HG03060 (cell line): ENCODE measurements at regions not wholly inside any gene's neighbourhood (a gene's known extent, or its start where the extent isn't known, plus 50 kb on each side); places are given as distances from the start of the nearest gene placed in this dataset.

ENCODE experiments used
- ATAC-seq: cut with Tn5 transposase; IDR thresholded peaks from one replicate; pipeline ENCODE4 v1.9.1; 2021; ENCODE audit warnings: low read depth, moderate number of reproducible peaks; ENCODE audit not compliant: unreplicated experiment

DNA sequence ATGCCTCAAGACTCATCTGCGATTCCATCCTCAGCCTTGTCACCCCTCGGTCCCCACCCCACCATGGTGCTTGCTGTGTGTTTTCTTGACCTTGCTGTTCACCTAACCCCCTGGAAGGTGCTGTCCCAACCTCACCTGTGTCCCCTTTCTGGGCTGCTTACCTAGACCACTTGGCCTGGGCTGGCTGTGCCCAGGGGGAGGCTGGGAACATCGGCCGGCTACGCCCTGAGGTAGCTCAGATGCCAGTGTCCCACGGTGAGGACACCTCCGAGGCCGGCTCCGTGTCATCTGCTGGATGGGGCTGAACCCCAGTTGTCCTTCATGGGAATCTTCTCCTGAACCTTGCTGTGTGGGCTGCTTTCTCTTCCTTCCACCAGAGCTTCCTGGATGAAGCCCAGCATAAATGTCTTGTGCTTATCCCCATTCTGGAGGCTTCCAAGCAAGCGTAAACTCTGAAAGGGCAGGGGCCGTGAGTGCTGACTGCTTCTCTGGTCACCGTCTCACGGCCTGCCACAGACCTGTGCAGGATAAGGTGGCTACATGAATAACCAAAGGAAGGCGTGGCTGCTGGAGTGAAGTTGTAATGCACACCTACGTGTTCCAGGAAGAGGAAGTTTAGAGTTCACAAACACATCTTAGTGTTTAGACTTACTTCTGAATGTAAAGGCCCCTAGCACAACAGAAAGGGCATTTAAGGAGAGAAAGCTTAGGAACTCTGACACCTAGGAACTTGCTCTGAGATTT, 724.3 kb downstream of the TBC1D22A start:
- no peak for ATAC-seq

DNA sequence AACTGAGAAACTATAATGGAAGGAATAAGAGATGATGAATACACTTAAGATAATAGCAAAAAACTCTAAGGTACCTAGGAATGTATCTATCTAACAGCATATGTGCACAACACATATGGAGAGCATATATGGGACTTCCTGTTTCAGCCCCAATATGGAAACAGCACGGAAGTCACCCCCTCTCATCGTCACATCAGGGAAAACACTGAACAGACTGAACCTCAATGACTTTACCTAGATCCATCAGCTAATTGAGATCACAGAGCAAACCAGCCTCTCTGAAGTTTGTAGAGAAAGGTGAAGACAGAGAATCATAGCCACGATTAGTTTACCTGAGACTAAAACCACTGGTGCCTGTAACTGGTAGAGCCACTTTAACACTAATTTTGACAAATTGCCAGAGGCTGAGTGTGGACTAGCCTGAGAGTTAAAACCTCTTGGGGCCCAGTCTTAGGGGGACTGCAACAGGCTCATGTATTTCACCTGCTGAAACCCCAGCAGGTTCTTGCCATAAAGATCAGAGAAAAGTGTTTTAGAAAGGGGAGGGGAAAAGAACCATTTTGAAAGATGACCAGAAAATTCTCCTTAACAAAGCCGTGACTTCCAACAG, 722.6 kb downstream of the TBC1D22A start:
- ATAC-seq, result no peak

DNA sequence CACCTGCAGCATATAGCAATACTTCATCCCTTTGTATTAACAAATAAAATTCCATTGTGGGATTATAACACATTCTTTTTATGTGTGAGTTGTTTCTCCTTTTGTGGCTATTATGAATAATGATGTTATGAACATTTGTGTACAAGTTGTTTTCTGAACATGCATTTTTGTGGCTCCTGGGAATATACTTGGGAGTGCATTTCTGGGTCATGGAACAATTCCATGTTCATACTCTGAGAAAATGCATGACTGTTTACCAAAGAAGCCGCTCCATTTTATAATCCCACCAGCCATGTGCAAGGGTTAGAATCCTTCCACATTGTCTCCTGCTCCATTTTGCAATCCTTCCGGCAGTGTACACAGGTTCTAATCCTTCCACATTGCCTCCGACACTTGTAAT, 713.8 kb downstream of the TBC1D22A start:
- ATAC-seq, result no peak

DNA sequence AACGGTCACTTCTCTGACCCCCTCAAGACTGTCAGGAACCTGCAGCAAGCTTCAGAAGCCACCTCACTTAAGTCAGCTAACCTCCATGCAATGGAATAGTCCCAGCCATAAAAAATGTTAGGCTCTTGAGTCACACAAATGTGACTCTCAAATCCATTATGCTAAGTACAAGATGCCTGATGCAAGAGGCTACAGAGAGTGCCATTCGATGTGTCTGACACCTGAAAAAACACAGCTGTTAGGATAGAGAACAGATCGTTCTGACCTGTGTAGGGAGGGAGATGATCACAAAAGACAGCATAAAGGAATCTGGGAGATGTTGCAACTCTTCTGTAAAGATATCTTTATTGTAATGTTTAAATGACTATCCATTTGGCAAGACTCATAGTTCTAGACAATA, 712.4 kb downstream of the TBC1D22A start:
- ATAC-seq, result no peak

DNA sequence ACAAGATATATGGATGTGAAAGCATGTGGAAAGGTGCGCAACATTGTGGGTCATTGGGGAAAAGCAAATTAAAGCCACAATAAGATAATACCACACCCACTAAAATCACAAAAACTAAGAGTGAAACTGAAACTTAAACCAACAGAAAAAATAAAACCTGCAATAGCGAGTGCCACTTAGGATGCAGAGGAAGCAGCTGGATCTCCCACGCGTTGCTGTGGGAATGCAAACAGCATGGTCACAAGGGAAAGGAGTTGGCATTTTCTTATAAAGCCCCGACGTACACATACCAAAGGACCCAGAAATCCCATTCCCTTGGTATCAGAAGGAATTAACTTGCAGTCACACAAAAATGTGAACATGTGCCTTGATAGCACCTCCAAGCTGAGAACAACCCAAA, 712.0 kb downstream of the TBC1D22A start:
- no peak for ATAC-seq

DNA sequence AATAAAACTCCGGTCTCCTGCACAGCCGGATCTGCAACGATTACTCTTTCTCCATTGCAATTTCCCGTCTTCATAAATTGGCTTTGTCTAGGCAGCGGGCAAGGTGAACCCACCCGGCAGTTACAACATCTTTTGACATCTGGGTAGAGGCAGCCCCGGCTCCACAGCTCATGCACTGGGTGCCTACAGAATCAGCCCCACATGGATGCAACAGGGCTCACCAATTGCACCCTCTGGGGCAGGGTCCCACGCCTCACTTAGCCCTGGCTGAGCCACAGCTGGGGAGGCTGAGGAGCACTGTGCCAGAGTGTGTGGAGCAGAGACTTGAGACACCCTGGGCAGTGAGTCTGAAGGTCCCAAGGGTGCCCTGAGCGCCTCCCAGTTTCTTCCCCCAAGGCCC, 710.2 kb downstream of the TBC1D22A start:
- no peak for ATAC-seq

DNA sequence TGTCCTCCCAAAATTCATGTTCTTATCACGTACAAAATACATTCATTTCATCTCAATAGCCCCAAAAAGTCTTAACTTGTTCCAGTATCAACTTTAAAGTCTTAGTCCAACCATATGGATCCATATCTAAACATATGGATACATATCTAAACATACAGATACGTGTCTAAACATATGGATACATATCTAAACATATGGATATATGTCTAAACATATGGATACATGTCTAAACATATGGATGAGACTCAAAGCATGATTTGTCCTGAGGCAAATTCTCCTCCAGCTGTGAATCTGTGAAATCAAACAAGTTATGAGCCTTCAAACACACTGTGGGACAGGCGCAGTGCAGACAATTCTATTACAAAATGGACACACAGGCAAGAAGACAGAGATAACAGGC, 709.0 kb downstream of the TBC1D22A start:
- no peak for ATAC-seq

DNA sequence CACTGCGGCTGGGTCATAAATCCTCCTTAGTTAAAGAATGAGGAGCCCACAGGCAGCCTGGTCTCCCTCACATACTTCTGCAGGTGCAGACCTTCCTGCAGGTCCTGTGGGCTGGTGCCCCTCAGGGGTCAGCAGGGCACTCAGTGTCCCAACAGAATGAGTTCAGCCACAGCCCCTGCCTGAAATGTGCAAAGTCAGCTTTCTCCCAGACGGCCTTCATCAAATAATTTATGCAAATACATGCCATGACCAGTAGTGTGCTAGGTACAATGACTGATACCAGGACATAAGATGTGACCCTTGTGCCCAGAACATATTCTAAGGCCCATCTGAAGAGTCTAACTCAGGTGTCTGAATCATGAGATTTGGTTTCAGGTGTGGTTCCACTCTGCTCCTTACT, 703.4 kb downstream of the TBC1D22A start:
- ATAC-seq, result no peak

DNA sequence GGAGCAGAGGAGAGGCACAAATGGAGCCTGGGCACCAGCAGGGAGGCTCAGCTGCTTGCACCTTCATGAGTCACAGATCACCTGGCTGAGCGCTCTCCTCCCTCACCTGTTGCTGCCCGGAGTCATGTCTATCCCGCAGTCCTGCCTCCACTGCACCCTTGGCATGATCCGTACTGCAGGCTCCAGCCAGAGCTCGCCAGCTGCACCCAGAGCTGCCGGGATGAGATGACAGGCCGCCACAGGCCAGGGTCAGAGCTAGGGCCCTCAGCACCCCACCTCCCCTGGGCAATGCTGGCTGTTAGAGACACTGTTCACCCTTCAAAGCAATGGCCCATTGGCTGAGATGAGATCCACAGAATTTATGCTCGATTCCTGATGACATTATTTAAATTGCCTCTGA, 702.8 kb downstream of the TBC1D22A start:
- no peak for ATAC-seq

DNA sequence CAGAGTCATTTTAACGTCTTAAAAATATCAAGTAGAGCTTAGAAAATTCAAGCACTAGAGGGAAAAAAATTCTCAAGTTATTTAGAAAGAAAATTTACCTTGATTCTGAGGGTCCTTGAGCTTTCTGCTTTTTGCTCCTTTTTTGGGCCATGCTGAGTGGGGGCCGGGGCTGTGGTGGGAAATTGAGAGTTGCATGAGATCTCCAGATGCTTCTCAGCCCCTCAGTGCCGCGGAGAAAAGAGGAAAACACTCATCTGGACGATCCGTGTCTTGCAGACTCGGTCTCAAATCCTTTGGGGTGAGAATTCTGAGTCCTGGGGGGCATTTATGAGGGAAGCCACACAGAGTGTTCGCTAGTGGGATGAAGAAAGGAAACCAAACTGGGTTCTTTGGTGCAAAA, 700.8 kb downstream of the TBC1D22A start:
- ATAC-seq, result no peak

DNA sequence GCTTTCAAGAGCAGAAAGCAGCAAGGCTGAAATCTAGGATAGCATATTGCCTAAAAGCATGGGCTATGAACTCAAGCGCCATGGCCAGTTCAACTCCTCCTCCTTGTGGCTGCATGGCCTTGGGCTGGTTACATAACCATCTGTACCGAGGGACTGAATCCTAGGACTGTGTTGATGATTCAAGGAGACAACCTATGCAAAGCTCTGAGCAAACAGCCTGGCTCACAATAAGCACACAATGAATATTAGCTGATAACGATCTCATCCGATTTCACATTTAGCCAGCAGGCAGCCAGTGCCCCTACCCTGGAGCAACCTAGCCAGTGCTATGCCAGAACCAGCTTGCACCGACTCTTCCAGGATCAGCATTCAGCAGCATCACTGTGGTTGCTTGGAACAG, 698.4 kb downstream of the TBC1D22A start:
- ATAC-seq, result no peak

DNA sequence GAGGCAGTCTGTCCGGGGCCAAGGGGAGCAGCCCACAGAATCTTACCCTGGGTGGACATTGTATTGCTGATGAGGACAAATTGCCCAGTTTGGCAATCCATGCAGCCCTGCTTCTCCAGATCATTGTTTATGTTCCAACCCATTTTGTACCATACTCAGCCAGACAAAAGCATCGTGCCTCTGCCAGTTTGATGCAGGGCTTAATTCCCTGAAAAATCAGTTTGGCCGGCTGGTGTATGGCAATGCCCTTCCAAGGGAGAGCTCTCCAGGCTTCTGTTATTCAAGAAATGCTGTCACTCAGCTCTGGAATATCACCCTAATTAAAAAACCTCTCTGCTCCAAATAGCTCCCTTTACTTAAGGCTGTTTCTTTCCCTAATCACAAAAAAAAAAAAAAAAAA, 697.7 kb downstream of the TBC1D22A start:
- ATAC-seq, result no peak

DNA sequence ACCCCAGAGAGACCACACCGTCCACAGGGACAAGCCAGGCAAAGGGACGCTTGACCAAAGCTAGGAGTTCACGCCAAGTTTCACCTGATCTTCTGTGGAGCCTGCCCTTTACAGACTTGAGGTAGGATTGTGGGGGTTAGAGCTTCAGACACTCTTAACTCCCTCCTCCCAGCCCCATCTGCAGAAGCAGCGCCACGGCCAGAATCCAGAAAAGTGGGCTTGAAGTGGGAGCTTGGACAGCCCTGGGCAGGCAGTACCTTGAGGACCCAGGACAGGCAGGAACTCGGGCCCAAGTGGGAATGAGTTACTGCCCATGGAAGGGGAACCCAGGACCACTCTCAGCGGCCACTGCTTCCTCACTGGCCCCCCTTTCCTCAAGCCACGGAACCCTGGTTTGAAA, 695.9 kb downstream of the TBC1D22A start:
- ATAC-seq, result no peak

DNA sequence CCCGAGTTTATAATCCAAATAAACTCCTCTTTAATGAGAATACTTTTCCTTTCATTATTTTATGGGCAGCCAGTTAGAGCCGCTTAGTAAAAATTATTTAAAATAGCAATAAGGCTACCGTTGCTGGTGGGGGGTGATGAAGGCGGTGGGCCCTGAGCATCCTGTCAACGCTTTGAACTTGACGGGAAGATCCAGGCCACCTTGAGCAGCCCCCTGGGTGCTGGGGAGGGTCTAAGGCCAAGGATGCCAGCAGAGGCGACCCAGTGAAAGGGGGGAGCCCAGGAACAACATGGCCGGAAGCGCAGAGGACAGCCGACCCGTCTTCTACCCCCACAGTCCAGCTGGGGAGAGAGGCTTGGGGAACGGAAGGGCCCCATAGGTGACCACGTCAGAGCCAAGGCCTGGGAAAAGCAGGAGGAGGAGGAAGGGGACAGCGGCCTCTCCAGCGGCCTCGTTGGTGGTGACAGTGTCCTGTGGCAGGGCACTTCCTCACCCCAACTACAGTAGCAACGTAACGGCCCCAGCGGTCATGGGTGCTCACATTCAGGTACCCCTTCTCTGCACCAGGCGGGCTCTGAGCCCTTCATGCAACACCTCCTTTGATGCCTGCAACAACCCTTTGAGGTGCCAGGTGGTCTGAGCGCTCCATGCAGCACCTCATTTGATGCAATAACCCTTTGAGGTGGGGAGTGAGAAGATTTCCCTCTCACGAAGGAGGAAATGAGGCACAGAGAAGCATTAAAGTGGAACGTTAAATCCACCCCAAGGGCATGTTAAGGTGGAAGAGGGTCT, 695.3 kb downstream of the TBC1D22A start:
- ATAC-seq, result no peak

DNA sequence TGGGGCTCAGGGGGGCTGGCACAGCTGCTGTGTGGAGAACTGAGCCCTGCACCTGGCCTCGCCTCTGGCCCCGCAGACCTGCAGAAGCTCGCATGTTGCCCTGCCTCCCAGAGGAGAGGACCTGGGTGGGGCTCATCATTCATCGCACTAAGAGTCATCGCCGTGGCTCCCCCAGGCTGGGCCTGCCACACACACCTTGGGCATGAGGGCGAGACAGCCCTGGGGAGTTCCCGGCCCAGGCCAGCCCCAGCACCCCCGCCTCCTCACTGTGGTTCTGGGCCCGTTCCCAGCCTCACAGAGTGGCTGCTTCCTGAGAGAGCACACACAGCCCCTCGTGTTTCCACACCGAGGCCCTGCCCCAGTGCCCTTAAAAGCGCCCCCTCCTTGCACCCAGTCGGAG, 694.6 kb downstream of the TBC1D22A start:
- no peak for ATAC-seq

DNA sequence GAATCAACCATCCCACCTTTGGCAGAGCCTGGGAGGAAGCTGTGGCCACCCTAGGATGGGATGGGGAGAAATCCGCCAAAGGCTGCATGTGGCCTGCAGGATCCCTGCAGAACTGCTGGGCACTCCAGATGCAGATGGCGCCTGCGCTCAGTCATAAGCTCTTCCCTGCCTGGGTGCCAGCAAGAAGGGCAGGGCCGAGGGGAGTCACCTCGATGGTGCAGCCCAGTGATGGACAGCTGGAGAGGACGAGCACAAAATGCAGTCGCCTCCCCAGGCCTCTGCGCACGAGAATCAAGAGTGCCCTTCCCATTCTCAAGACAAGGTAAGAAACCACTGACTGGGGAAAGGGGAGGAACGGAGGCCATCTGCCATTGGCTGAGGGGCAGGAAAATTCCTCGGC, 693.6 kb downstream of the TBC1D22A start:
- no peak for ATAC-seq

DNA sequence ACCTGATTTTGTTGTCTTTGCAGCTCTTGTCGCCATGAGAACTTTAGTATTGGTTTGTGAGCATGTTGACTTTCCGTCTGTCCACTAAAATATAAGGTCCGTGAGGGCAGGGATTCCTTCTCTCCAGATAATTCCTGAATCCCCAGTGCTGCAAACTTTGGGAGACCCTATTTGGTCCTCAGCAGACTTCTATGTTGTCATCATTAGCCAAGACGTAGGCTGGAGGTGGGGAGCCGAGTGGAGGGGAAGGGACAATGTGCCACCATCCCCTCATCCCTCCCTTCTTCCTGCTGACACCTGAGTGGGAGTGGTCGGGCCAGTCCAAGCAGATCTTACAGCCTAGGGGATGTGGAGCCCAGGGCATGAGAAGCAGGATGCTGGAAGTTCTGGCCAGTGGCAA, 690.6 kb downstream of the TBC1D22A start:
- no peak for ATAC-seq

DNA sequence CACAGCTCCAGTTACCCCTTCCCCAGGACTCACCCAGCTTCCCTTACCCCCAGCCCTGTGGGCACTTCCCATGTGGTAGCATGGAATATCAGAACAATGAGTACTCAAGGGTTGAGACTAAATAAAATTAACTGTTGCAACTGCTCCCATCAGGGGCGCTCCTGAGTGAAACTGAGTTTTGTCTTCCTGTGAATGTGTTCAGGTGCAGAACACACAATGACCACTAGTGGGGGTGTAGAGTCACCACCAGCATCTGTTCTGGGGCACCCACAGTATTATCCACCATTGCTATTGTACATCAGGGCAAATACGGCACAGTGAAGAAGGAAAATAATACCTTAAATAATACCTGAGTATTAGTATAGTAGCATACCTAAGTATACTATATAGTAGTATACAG, 689.7 kb downstream of the TBC1D22A start:
- no peak for ATAC-seq

DNA sequence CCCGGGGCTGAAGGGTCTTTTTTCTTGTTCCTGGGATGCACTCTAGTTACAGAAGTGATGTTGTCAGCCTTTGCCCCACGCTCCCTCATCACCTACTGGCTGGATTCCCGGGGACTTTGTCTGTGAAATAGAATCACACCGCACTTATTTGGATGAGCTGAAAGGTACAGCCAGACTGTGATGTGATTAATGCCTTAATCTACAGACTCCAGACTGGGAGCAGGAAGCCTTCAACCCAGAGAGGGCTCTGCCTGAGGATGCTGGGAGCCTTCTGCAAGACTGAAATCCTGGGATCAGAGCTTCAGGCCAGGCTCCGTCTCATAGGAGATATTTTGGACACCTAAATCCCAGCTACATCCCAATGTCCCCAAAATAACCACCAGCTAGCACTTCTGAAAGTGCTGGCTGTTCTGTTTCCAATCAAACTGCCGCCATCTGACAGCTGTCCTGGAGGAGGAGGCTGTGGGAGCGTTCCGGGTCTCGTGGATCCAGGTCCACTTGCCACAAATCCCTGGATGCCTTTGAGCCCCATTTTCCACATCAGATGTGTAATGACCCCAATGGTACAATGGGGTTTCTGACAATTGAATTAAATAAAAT, 688.5 kb downstream of the TBC1D22A start:
- ATAC-seq, result no peak

DNA sequence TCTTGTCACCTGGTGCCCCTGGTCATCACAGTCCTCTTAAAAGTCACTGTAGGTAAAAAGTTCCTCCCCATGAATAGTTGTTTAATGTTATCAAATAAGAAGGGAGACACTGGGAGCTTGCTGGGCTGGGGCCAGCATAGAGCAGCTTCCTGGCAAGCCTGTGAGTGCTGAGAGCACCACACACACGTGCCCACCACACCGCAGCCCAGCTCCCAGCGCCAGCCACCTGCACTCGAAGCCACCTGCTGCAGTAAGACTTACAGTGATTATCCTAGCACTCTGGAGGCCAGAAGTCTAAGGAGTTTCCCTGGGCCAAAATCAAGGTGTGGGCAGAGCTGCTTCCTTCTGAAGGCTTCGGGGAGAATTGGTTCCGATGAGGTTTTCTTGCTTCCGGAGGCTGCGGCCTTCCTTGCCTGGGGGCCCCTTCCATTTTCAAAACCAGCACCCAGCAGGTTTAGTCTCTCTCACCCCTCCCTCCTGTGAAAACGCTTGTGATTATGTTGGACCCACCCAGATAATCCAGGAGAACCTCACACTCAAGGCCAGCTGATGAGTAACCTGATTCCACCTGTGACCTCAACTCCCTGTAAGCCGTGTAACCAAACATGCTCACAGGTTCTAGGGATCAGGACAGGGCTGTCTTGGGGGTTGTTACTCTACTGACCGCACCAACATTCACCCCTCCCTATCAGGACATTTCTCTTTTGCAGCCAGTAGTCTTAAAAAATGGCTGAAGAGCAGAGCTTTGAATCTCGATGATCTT, 687.2 kb downstream of the TBC1D22A start:
- no peak for ATAC-seq
